ENCODE measurements at regions not wholly inside any gene's neighbourhood (a gene's known extent, or its start where the extent isn't known, plus 50 kb on each side); places are given as distances from the start of the nearest gene placed in this dataset.

DNA sequence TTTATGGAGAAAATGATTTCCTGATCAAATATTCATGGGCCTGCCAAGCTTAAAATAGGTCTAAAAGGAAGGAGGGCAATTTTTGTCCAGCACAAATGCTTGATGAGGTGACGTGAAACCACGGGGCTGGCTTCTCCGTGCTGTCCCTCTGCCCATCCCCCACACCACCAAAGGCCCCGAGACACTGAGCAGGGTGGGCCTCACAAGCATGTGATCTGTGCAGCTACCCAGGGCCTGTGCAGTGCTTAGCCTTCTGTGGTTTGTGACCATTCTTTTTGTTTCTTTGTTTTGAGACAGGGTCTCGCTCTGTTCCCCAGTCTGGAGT, 94.8 kb upstream of the RTL6 start:
- no peak for DNase-seq (ENCODE audit: low read depth in 4 of 4, low spot score in 1 of 4)

DNA sequence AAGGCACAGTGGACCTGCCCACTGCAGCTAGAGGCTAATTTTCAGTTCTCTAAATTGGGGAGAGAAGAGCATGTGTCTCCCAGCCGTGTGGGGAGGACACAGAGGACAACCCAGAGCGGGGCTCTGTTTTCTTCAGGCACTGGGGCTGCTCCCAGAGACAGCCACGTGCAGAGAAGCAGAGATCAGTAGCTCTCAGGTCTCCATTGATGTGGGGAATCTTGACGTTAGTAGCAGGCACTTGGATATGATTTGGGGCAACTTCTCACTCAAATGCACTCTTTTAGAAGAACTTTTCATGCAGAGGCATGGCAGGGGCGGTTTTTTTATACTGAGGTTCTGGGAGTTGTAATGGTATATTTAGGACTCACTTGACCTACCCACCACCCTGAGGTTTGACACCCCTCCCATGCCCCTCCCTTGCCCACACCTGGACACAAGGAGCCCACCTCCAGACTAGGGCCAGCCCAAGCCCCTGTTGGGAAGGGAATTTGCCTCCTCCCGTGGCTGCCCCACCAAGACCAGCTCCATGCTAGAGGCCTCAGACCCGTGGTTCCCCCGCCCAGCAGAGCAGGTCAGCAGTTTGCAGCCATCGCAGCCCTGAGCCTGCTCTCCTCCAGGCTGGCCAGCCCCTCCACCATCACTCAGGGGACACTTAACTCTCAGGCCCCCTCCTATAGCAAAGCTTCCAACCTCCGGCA, 94.2 kb upstream of the RTL6 start:
- no peak for DNase-seq (ENCODE audit: low read depth in 4 of 4, low spot score in 1 of 4)

DNA sequence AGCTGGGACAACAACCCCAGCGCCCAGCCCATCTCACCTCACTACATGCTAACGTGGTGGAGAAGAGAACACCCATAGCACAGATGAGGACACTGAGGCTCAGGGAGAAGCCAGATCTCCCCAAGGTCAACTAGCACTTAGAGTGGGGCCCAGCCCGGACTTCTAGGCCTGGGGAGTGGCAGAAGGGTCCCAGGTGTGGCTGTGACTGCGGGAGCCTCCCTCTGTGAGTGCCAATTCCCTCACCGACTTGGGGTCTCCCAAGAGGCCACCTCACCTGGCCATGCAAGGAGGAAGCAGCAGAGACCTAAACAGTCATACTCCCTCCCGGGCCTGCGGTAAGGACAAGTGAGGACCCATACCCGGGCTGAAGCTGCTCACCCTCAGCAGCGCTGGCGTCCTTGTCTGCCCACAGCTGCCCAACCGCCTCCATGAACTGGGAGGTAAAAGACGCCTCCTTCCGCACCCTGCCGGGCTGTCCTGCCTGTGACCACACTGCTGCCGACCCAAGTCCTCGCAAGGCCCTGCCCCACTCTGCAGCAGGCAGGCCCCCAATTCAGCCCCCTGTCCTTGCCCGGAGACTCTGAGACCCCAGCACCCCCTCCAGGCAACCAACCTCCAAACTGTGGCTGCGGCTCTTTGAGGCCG, 93.2 kb upstream of the RTL6 start:
- no peak for DNase-seq (ENCODE audit: low read depth in 4 of 4, low spot score in 1 of 4)

DNA sequence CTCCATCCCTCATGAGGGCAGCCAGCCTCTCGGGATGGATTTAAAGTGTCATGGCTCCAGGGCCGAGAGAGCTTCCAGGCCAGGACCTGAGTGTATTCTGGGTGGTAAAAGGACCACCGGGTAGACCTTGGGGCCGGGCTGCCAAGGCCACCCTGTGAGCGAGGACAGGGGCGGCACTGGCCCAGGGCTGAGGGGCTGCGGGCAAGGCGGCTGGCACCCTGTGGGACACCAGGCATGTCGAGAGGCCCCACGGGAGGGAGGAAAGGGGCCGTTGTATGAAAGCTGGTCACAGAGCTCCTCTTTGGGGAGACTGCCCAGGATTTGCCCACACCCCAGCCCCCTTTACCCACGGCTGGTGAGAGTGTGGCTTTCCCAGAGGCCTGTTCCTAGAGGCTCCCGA, 92.3 kb upstream of the RTL6 start:
- DNase-seq (ENCODE audit: low read depth in 4 of 4, low spot score in 1 of 4), result no peak

DNA sequence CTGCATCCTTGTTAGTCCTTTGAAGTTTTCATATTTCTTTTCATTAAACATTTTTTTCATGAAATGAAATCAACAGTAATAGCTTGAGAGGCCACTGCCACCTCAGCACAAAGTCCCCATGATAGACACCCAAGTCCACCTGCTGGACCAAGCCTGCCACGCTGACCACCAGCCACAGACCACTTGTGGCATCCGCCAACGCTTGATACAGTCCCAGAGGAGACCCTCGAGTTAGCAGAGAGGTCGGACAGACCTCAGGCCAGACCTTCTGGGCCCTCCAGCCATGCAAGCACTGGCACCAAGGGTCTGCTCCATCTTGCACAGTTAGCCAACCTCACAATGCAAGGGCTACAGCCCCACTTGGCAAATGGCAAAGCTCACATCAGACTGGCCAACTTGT, 91.8 kb upstream of the RTL6 start:
- DNase-seq (ENCODE audit: low read depth in 4 of 4, low spot score in 1 of 4), result no peak

DNA sequence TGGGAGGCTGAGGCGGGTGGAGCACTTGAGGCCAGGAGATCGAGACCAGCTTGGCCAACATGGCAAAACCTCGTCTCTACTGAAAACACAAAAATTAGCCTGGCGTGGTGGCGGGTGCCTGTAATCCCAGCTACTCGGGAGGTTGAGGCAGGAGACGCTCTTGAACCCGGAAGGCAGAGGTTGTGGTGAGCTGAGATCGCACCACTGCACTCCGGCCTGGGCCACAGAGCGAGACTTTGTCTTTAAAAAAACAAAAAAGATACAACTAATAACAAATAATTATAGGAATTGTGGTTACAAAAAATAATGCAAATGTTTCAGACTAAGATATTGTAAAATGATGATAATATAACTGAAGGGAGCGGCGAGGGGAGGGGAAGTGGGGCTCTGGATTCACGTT, 90.3 kb upstream of the RTL6 start:
- DNase-seq (ENCODE audit: low read depth in 4 of 4, low spot score in 1 of 4), result no peak

DNA sequence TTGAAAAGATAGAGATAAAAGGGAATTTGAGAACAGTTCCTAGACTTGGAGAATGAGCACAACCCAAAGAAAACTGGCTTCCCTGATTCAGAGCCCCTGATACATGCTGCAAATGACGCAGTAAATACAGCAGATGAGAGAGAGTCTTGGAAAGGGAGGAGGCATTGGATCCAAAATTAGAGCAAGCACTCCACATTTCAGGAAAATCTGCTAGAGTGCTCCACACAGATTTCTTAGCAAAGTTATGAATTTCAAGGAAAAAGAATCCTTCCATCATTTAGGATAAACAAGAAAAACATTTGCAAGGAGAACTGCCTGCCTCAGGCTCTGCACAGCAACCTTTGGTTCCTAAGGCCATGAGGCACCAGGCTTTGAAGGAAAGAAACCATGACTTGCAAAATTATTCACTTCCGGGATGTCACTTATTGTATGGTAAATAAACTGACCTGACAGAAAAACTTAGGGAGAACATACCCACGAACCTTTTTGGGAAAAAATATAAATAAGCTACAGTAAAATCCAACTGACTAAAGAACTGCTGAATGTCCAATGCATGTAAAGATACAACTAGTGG, 89.8 kb upstream of the RTL6 start:
- DNase-seq (ENCODE audit: low read depth in 4 of 4, low spot score in 1 of 4), result no peak

DNA sequence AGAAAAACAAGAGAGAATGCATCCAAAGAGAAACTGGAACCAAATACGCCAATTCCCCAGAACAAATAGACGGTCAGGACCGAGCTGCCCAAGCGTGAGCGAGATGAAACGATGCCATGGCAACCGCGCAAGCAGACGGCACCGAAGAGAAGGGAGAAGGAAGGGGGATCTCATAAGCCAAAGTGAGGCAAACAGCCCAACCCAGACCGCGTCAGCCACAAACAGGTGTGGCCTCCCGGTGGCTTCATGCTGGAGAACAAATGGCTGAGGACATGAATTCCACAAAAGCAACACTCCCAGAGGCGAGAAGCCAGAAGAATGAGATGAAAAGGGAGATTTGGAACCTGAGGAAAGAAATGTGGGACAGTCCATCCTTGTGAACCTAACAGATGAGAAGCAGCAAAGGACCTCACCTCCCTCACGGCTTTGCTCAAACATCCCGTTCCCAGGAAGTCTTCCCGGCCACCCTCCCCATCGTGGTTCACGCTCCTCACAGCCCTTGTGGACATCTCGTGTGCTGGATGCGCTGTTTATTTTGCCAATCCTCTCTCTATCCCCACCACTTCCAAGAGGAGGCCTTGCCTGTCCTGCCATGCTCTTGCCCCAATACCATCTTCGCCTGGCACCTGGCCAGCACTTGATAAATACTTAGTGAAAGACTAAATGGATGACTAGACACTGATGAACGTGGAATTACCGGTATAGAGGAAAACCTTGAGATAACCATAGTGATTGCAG, 89.1 kb upstream of the RTL6 start:
- no peak for DNase-seq (ENCODE audit: low read depth in 4 of 4, low spot score in 1 of 4)

DNA sequence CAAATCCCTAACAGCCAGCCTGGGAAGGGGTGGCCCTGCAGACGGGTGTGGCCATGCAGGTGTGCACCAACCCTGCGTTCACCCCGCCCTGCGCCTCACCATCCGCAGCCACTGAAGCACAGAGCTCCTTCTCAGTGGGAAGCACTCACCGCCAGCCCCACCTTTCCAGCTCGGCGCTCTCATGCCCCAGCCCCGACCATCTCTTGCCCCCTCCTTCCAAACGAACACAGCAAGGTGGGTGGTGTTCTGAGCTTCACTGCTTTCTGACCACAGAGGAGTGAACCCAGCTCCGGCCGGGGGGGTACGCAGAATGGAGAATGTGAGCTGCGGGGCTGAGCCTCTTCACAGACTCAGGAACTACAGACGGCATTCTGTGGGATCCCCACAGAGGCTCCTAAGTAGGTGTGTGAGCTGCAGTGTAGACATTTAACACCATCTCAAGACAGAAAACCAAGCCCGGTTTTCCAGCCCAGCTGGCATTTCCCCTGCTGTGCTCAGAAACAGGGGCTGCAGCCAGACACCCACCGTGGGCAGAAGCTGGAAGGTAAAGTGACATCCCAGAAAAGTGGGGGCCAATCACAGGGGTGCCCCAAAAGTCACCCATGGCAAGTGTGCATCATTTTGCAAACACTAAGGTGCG, 88.4 kb upstream of the RTL6 start:
- DNase-seq (ENCODE audit: low read depth in 4 of 4, low spot score in 1 of 4), result no peak

DNA sequence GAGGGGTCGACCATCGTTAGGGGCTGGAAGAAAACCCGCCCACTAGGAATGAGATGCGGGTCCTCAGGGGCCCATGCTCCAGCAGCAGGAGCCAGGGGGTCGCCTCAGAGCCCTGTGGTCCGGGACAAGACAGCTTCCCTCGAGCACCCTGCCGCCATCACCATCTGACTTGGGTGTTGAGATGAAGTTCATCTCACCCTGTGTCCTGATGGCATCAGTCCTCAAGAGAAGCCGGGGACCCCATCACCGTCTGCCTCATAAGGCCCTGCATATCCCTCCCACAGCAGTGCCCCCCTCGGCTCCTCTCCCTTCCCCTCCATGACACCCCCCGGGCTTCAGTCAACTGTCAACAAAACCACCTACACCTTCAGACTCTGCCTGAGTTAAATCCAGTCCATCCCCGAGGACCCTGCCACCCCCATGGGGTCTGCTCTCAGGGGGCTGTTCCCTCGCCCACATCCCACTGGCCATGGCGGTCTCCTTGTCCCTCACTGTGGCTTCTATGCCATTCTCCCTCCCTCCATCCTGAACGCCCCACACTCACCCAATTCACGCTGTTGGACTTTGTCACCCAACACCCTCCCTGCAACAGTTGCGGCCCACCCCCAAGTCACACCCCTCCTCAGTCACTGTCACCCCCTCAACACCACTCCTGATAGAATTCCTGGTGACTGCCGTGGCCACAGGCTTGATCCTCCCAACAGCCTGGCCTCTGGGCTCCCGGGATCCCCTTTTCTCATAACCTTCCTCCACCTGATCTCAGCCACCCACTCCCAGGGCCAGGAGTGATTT, 87.7 kb upstream of the RTL6 start:
- DNase-seq (ENCODE audit: low read depth in 4 of 4, low spot score in 1 of 4), result no peak

DNA sequence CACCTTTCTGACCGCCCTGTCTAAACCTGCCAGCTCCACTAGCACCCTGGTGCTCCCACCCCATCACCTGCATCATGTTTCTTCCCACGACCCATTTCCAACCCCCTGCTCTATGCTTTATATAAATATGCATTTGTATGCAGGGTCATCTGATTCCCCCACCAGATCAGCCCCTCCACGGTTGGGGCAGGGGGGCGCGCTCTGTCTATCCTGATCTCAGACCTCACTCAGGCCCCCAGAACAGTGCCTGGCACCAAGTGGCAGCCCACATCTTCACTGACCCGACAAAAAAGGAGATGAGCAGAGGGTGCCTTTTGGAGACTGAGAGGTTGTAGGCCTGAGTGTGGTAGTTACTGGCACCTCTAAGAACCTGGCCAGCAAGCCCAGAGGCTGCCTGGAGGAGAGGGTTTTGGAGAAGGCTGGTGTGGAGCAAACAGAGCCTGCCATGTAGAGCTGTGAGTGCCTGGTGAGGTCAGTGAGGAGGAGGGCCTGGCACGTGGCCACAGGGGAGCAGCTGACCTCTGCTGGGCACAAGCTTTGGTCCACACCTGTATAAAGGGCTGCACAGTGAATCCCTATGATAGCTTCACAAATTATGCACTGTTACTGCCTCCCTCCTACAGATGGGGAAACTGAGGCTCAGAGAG, 86.3 kb upstream of the RTL6 start:
- DNase-seq (ENCODE audit: low read depth in 4 of 4, low spot score in 1 of 4), result no peak

DNA sequence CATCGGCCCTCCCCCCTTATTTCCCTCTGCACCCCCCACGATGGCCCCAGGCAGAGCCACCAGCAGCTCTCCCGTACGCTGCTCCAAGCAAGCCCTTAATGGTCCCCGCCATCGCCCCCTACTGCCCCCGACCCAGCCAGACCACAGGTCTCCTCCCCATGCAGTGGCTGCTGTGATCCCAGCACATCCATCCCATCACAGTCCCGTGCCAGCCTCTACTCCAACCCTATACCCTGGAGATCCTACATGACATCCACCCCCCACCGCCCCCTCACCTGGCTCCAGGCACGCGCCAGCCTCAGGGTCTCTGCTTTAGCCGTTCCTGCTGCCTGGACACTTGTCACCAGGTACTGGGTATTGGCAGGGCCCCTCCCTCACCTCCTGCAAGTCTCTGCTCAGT, 85.8 kb upstream of the RTL6 start:
- DNase-seq (ENCODE audit: low read depth in 4 of 4, low spot score in 1 of 4), result no peak

DNA sequence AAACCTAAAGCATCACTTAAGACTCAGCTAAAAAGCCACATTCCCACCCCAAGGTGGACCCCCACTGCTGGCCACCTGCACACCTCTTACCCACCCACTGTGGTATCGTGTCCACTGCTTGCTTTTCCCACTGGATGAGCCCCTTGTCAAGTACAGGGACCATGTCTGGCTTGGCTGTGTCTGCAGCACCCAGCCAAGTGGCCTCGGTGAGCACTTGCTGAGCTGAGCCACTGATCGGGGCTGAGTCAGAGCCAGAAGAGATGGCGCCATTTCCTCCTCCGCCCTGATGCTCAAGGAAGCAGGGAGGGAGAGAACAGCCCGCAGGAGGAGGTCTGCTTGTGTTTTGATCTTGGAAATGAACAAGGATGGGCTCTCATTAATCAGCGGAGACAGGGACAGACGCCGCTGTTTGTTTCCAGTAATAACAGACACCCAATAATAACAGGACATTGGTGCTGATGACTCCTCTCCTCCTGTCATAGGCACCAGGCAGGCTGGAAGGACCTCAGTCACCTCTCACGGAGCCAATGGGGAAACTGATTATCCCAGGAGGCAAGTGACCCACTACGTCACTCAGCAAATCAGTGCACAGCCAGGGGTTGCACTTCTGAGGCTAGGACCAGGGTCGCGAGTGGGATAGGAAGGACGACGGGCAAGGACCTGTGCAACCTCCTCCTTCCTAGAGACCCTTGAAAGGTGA, 85.2 kb upstream of the RTL6 start:
- DNase-seq (ENCODE audit: low read depth in 4 of 4, low spot score in 1 of 4), result no peak

DNA sequence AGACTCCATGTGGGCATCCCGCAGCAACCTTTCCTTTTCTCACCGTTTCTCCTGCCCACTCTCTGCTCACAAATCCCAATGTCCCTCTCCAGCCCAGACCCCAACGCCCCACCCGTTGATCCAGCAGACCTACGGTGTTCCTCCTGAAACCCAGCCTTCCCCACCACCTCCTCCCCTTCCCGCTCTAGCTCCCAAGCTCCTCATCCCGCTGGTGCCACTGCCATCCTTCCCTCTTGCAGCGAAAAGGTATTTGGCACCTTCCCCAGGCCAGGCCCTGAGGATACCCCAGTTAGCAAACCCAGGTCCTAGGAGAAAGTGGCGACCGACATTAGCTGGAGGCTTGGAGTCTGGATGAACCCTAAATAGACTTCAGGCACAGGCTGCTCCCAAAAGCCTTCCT, 84.0 kb upstream of the RTL6 start:
- DNase-seq (ENCODE audit: low read depth in 4 of 4, low spot score in 1 of 4), result no peak

DNA sequence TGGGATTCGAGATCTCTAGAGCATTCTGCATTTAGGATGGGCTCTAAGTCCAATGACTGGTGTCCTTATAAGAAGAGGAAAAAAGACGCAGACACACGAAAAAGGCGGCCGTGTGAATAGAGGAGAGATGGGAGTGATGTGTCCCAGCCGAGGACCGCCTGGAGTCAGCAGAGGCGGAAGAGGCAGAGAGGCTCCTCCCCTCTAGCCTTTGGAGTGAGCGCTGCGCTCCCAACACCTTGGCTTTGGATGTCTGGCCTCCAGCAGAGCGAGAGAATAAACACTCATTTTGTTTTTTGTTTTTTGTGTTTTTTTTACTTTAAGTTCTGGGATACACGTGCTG, 83.0 kb upstream of the RTL6 start:
- DNase-seq (ENCODE audit: low read depth in 4 of 4, low spot score in 1 of 4), result no peak

DNA sequence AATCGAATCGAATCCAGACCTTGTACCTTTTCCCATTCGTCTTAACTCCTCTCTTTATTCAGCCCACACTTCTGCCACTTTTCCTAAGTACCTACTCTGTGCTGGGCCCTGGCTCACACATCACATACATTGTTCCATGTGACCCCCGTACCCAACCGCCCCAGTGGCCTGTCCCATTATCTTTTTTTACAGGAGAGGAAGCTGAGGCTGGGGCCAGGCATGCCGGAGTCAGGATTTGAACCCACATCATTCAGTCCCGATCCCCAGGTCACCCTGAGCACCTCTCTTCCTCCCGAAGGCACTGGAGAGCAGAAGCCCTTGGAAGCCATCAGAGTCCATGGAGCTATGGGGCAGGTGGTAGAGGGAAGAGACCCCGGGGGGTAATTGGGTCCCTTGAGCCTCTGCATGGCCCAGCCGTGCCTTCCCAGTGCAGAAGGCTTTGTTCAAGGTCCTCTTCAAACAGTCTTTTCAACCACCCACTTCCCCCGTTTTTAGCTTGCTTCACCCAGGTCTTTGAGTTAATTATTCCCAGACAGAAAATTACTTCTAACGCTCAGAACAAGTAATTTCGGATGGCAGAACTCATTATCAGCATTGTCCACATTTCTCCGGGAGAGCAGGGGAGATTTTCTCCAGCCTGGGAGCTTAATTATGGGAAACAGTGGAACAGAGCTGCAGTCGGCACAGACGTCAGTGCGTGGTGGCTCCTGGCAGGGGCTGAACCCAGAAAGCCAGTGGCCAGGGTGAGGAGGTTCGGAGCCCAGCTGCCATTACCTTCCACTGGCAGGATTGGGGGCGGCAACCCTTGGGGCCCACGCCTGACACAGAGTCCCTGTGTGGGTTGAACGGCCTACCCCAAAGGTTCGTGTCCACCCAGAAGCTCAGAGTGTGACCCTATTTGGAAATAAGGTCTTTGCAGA, 82.4 kb upstream of the RTL6 start:
- DNase-seq (ENCODE audit: low read depth in 4 of 4, low spot score in 1 of 4), result no peak

DNA sequence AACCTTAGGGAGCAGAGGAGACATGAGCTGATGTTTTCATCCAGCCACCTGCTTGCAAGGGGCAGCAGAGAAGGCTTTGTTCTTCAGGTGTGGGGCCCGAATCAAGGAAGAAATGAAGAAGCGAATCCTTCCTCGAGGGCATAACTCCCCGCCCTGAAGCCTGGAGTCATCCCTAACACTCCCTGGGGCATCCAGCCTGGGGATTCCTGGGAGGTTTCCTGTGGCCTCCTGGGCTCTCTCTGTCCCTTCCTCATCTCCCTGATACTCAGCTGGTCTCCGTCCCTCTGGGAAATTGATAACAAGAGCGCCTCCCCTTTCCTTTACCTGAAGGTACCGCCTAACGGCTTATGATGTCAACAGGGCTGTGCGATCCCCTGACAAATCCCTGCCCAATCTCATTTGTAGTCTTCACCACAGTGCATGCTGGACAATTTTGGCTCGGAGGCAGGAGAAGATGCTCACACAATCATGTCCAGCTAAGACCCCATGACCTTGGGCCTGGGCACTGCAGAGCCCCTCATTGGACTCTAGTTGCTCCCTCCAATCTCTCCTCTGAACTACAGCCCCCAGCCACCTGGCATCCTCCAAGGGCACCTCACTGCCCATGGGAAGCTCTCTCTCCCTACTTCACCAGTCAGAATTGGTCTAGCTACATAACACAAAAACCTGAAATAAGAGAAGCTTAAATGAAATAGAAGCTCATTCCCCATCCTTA, 80.6 kb upstream of the RTL6 start:
- no peak for DNase-seq (ENCODE audit: low read depth in 4 of 4, low spot score in 1 of 4)

DNA sequence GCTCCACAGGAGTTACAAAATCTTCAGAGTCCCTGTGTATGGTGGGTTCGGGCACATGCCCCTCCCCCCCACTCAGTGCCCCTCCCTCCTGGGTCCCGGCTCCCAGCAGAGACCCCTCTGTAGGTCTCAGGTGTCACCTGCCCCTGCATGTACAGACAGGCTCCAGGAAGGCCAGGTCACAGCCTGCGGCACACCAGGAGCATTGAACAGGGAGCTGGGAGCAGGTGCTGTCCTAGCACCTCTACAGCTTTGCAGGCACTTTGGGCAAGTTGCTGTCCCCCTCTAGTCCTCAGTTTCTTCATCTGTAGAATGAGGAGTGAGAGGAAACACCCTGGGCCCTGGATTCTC, 80.1 kb upstream of the RTL6 start:
- DNase-seq (ENCODE audit: low read depth in 4 of 4, low spot score in 1 of 4), result no peak
